Mesendoderm (in vitro differentiated cells): ENCODE measurements at regions not wholly inside any gene's neighbourhood (a gene's known extent, or its start where the extent isn't known, plus 50 kb on each side); places are given as distances from the start of the nearest gene placed in this dataset.
"Not testable (repeated sequence)": the region's sequence is repeated elsewhere in the genome, so short reads cannot be mapped to it uniquely, and the experiment has no call there.

Experiments
- DNase-seq: peaks from one replicate; pipeline ENCODE4 v3.0.0; 2013
- H2AK5ac ChIP-seq: 2 replicates; pipeline ENCODE4 v1.6.1; 2013; ENCODE audit warnings: low read length, inconsistent platforms
- H2BK120ac ChIP-seq: 2 replicates; pipeline ENCODE4 v1.6.1; 2013; ENCODE audit warnings: low read depth, mild to moderate bottlenecking, low read length, moderate library complexity, mixed read lengths
- H2BK15ac ChIP-seq: replicated peaks from 2 replicates; pipeline ENCODE4 v1.6.1; 2013; ENCODE audit warnings: low read depth, mild to moderate bottlenecking, moderate library complexity
- H2BK5ac ChIP-seq: 2 replicates; pipeline ENCODE4 v1.6.1; 2013; ENCODE audit warnings: low read length, inconsistent platforms
- H3K18ac ChIP-seq: 2 replicates; pipeline ENCODE4 v1.6.1; 2013; ENCODE audit warnings: mild to moderate bottlenecking, low read length, mixed read lengths
- H3K23ac ChIP-seq: one replicate; pipeline ENCODE4 v1.6.1; 2013; ENCODE audit warnings: low read length
- H3K27ac ChIP-seq: 2 replicates; pipeline ENCODE4 v1.5.1; 2013; ENCODE audit warnings: low read depth, mild to moderate bottlenecking, inconsistent platforms, low read length, moderate library complexity
- H3K27me3 ChIP-seq: 2 replicates; pipeline ENCODE4 v1.6.1; 2013; ENCODE audit warnings: low read length, control low read depth, mild to moderate bottlenecking, inconsistent platforms; ENCODE audit not compliant: insufficient read depth, poor library complexity
- H3K36me3 ChIP-seq: 2 replicates; pipeline ENCODE4 v1.6.1; 2013; ENCODE audit warnings: low read length, inconsistent platforms; ENCODE audit not compliant: control insufficient read depth, insufficient read depth
- H3K4ac ChIP-seq: one replicate; pipeline ENCODE4 v1.6.1; 2013; ENCODE audit warnings: low read depth, mild to moderate bottlenecking, low read length, moderate library complexity
- H3K4me1 ChIP-seq: 2 replicates; pipeline ENCODE4 v1.6.1; 2013; ENCODE audit warnings: low read depth, low read length, inconsistent platforms; ENCODE audit not compliant: control insufficient read depth
- H3K4me2 ChIP-seq: 2 replicates; pipeline ENCODE4 v1.6.1; 2013; ENCODE audit warnings: low read length
- H3K4me3 ChIP-seq: 2 replicates; pipeline ENCODE4 v1.5.1; 2013; ENCODE audit warnings: mild to moderate bottlenecking, low read length
- H3K56ac ChIP-seq: one replicate; pipeline ENCODE4 v1.6.1; 2013; ENCODE audit warnings: low read length
- H3K79me1 ChIP-seq: 2 replicates; pipeline ENCODE4 v1.6.1; 2013; ENCODE audit warnings: low read length, inconsistent platforms
- H3K79me2 ChIP-seq: 2 replicates; pipeline ENCODE4 v1.6.1; 2013; ENCODE audit warnings: mild to moderate bottlenecking, low read length; ENCODE audit not compliant: control insufficient read depth, insufficient read depth
- H3K9ac ChIP-seq: 2 replicates; pipeline ENCODE4 v1.6.1; 2013; ENCODE audit warnings: low read length, inconsistent platforms
- H4K5ac ChIP-seq: one replicate; pipeline ENCODE4 v1.6.1; 2013; ENCODE audit warnings: low read length
- H4K8ac ChIP-seq: one replicate; pipeline ENCODE4 v1.6.1; 2013; ENCODE audit warnings: low read depth, mild to moderate bottlenecking, control low read depth, low read length, moderate library complexity
- WGBS: extraction: QIAGEN DNeasy Blood & Tissue Kit; methylation state at CpG from one replicate; pipeline ENCODE4 v1.1.7; 2013; ENCODE audit warnings: low lambda C conversion rate, missing lambda C conversion rate; ENCODE audit not compliant: insufficient coverage; ENCODE audit errors: extremely low coverage; 5-methylcytosine and 5-hydroxymethylcytosine counted together

GRCh38 chr9:86572904-86573303 is 218.7 kb upstream of the TUT7 start:
- no peak overlapping the region for H4K8ac ChIP-seq
- no peak overlapping the region for H3K4ac ChIP-seq
- H4K5ac ChIP-seq = no peak overlapping the region
- H3K79me1 ChIP-seq = no peaks in the 10 kb centered on the region
- no peak overlapping the region for H2BK120ac ChIP-seq
- no peak overlapping the region for H3K56ac ChIP-seq
- no peak overlapping the region for H3K23ac ChIP-seq
- H3K79me2 ChIP-seq = no peaks in the 10 kb centered on the region
- H2BK15ac ChIP-seq = no peak overlapping the region
- H3K27me3 ChIP-seq = no peaks in the 10 kb centered on the region
- no peak overlapping the region for H3K27ac ChIP-seq
- H2AK5ac ChIP-seq = no peak overlapping the region
- H3K4me3 ChIP-seq = no peak overlapping the region
- H3K4me2 ChIP-seq = no peak overlapping the region
- H3K4me1 ChIP-seq = no peaks in the 10 kb centered on the region
- H3K36me3 ChIP-seq = no peaks in the 10 kb centered on the region
- no peak overlapping the region for H3K18ac ChIP-seq
- H2BK5ac ChIP-seq = no peak overlapping the region
- no peak overlapping the region for H3K9ac ChIP-seq
- no peak for DNase-seq

- not testable (repeated sequence) for H3K4ac ChIP-seq, H2BK15ac ChIP-seq, H3K23ac ChIP-seq, H2BK5ac ChIP-seq, H2BK120ac ChIP-seq, H2AK5ac ChIP-seq, H4K5ac ChIP-seq, H3K36me3 ChIP-seq, H4K8ac ChIP-seq, H3K27ac ChIP-seq, H3K27me3 ChIP-seq, H3K56ac ChIP-seq, H3K4me3 ChIP-seq, DNase-seq, H3K4me1 ChIP-seq, H3K4me2 ChIP-seq, H3K9ac ChIP-seq, H3K18ac ChIP-seq, H3K79me2 ChIP-seq, H3K79me1 ChIP-seq
- WGBS = no CpG with 5 or more reads among the region's 2 CpGs
These were observed 211.4 kb upstream of the TUT7 start for GRCh38 chr9:86565603-86566002.

GRCh38 chr9:86563936-86564335 is 209.7 kb upstream of the TUT7 start:
- H3K79me1 ChIP-seq = no peaks in the 10 kb centered on the region
- no peak overlapping the region for H4K5ac ChIP-seq
- H3K56ac ChIP-seq = no peak overlapping the region
- H3K27me3 ChIP-seq = no peaks in the 10 kb centered on the region
- no peak overlapping the region for H2BK5ac ChIP-seq
- no peak overlapping the region for H2AK5ac ChIP-seq
- no peaks in the 10 kb centered on the region for H3K36me3 ChIP-seq
- no peak overlapping the region for H3K4me2 ChIP-seq
- no CpG with 5 or more reads among the region's 5 CpGs for WGBS
- H3K4me1 ChIP-seq = no peaks in the 10 kb centered on the region
- no peak for DNase-seq
- H3K4me3 ChIP-seq = no peak overlapping the region
- no peak overlapping the region for H3K9ac ChIP-seq
- H3K18ac ChIP-seq = no peak overlapping the region
- H3K23ac ChIP-seq = no peak overlapping the region
- H3K27ac ChIP-seq = no peak overlapping the region
- H3K79me2 ChIP-seq = no peaks in the 10 kb centered on the region
- H2BK120ac ChIP-seq = no peak overlapping the region
- H3K4ac ChIP-seq = no peak overlapping the region
- H2BK15ac ChIP-seq = no peak overlapping the region
- no peak overlapping the region for H4K8ac ChIP-seq

- Histone ChIP-seq H3K79me2 (no peaks in the 10 kb centered on the region), H3K4me1 (no peaks in the 10 kb centered on the region), H3K23ac (no peak overlapping the region), H2AK5ac (no peak overlapping the region), H4K8ac (no peak overlapping the region), H3K18ac (no peak overlapping the region), H3K9ac (no peak overlapping the region), H2BK120ac (no peak overlapping the region), H3K56ac (no peak overlapping the region), H4K5ac (no peak overlapping the region), H3K27me3 (no peaks in the 10 kb centered on the region), H3K4me3 (no peak overlapping the region), H3K27ac (no peak overlapping the region), H3K4ac (no peak overlapping the region), H3K79me1 (no peaks in the 10 kb centered on the region), H2BK5ac (no peak overlapping the region), H3K4me2 (no peak overlapping the region), H2BK15ac (no peak overlapping the region), H3K36me3 (no peaks in the 10 kb centered on the region)
- DNase-seq = no peak
- no CpG with 5 or more reads among the region's 3 CpGs for WGBS
These were observed 209.1 kb upstream of the TUT7 start for GRCh38 chr9:86563350-86563749.

- Histone ChIP-seq H3K4me3 (no peak overlapping the region), H2BK15ac (no peak overlapping the region), H2BK120ac (no peak overlapping the region), H3K79me2 (no peaks in the 10 kb centered on the region), H2BK5ac (no peak overlapping the region), H3K4me1 (no peaks in the 10 kb centered on the region), H3K56ac (no peak overlapping the region), H3K4ac (no peak overlapping the region), H4K8ac (no peak overlapping the region), H3K18ac (no peak overlapping the region), H3K27ac (no peak overlapping the region), H3K27me3 (no peaks in the 10 kb centered on the region), H3K23ac (no peak overlapping the region), H3K4me2 (no peak overlapping the region), H2AK5ac (no peak overlapping the region), H3K36me3 (no peaks in the 10 kb centered on the region), H3K9ac (no peak overlapping the region), H3K79me1 (no peaks in the 10 kb centered on the region), H4K5ac (no peak overlapping the region)
- no peak for DNase-seq
- no CpG with 5 or more reads among the region's 5 CpGs for WGBS
These were observed 208.5 kb upstream of the TUT7 start for GRCh38 chr9:86562691-86563090.

- H2BK5ac ChIP-seq = no peak overlapping the region
- no peak for DNase-seq
- no peak overlapping the region for H3K18ac ChIP-seq
- H3K56ac ChIP-seq = no peak overlapping the region
- H3K79me2 ChIP-seq = no peaks in the 10 kb centered on the region
- no peak overlapping the region for H3K4ac ChIP-seq
- no peaks in the 10 kb centered on the region for H3K36me3 ChIP-seq
- H2AK5ac ChIP-seq = no peak overlapping the region
- no peak overlapping the region for H2BK120ac ChIP-seq
- H3K27ac ChIP-seq = no peak overlapping the region
- H3K4me2 ChIP-seq = no peak overlapping the region
- H2BK15ac ChIP-seq = no peak overlapping the region
- no peaks in the 10 kb centered on the region for H3K4me1 ChIP-seq
- H3K27me3 ChIP-seq = no peaks in the 10 kb centered on the region
- no peak overlapping the region for H4K5ac ChIP-seq
- H3K79me1 ChIP-seq = no peaks in the 10 kb centered on the region
- H4K8ac ChIP-seq = no peak overlapping the region
- no peak overlapping the region for H3K9ac ChIP-seq
- no peak overlapping the region for H3K4me3 ChIP-seq
- H3K23ac ChIP-seq = no peak overlapping the region
- WGBS = no CpG with 5 or more reads among the region's 3 CpGs
These were observed 203.7 kb upstream of the TUT7 start for GRCh38 chr9:86557918-86558317.
